B cell (primary cell): ENCODE measurements at regions not wholly inside any gene's neighbourhood (a gene's known extent, or its start where the extent isn't known, plus 50 kb on each side); places are given as distances from the start of the nearest gene placed in this dataset.
"Not testable (repeated sequence)": the region's sequence is repeated elsewhere in the genome, so short reads cannot be mapped to it uniquely, and the experiment has no call there.

Source experiments
- ATAC-seq: fragments of 200-7000 bp; cut with Tn5 transposase; one replicate; pipeline ENCODE4 v1.10.0; 2021; ENCODE audit warnings: low read depth, mild to moderate bottlenecking, moderate number of reproducible peaks, moderate library complexity
- CTCF ChIA-PET: fragments of 350-600 bp; sonication (Branson Sonifier 250); formaldehyde crosslinking; loops from one replicate; lab custom pipeline; 2021; ENCODE audit warnings: antibody characterized with exemption, inconsistent platforms; lab: Charles Lee
- POLR2A ChIA-PET: fragments of 350-600 bp; sonication (Branson Sonifier 250); formaldehyde crosslinking; loops from one replicate; lab custom pipeline; 2021; ENCODE audit warnings: antibody characterized with exemption; lab: Charles Lee
- DNase-seq: peaks from one replicate; pipeline ENCODE4 v3.0.0; 2013
- H2AFZ ChIP-seq: 2 replicates; pipeline ENCODE4 v1.6.1; 2012; ENCODE audit warnings: mild to moderate bottlenecking, low read depth, low read length; ENCODE audit not compliant: insufficient read depth, poor library complexity, severe bottlenecking
- H3K27ac ChIP-seq, 2 donors: 1 replicate in 1 of 2; 2 replicates in 1 of 2; pipeline ENCODE4 v1.5.1; 2012 to 2013; ENCODE audit warnings: low read length in 2 of 2, mild to moderate bottlenecking in 2 of 2, moderate library complexity in 1 of 2
- H3K27me3 ChIP-seq, 4 experiments: fragments of 200-600 bp in 1 of 4; sonication (generic) in 1 of 4; replicated peaks in 1 of 4; 1 replicate in 2 of 4; 2 replicates in 2 of 4; pipeline versions ENCODE4 v1.6.1 to v1.7.0; 2013 to 2016; ENCODE audit warnings: low read length in 3 of 4, mild to moderate bottlenecking in 2 of 4, mixed read lengths in 1 of 4, moderate library complexity in 1 of 4; ENCODE audit not compliant: insufficient read depth in 4 of 4, control insufficient read depth in 3 of 4; ENCODE audit errors: control extremely low read depth in 1 of 4
- H3K36me3 ChIP-seq, 2 experiments: replicated peaks in 1 of 2; 1 replicate in 1 of 2; 2 replicates in 1 of 2; pipeline versions ENCODE4 v1.6.1 to v1.7.1; 2013; ENCODE audit warnings: low read length in 1 of 2; ENCODE audit not compliant: insufficient read depth in 2 of 2, control insufficient read depth in 1 of 2; ENCODE audit errors: control extremely low read depth in 1 of 2, extremely low read depth in 1 of 2
- H3K4me1 ChIP-seq, 2 donors: fragments of 200-600 bp in 1 of 2; sonication (generic) in 1 of 2; 1 replicate in 1 of 2; 2 replicates in 1 of 2; pipeline versions ENCODE4 v1.5.1 to v1.6.1; 2013 to 2017; ENCODE audit warnings: low read length in 2 of 2; ENCODE audit not compliant: control insufficient read depth in 2 of 2, insufficient read depth in 2 of 2
- H3K4me2 ChIP-seq: replicated peaks from 2 replicates; pipeline ENCODE3; 2012; ENCODE audit warnings: mild to moderate bottlenecking, low read depth, low read length; ENCODE audit not compliant: poor library complexity, severe bottlenecking
- H3K4me3 ChIP-seq, 5 experiments: fragments of 200-600 bp in 1 of 5; sonication (generic) in 1 of 5; 1 replicate in 3 of 5; 2 replicates in 2 of 5; pipeline versions ENCODE4 v1.5.1 to v1.7.0; 2011 to 2016; ENCODE audit warnings: low read length in 4 of 5, mild to moderate bottlenecking in 4 of 5, low read depth in 2 of 5, control low read depth in 1 of 5, moderate library complexity in 1 of 5; ENCODE audit not compliant: insufficient read depth in 1 of 5; ENCODE audit errors: control extremely low read depth in 1 of 5, extremely low read depth in 1 of 5
- H3K79me2 ChIP-seq: fragments of 200-600 bp; sonication (generic); one replicate; pipeline ENCODE4 v1.6.0; 2016; ENCODE audit warnings: low read length; ENCODE audit not compliant: control insufficient read depth, insufficient read depth
- H3K9ac ChIP-seq: fragments of 200-600 bp; sonication (generic); 2 replicates; pipeline ENCODE4 v1.6.1; 2017; ENCODE audit warnings: mild to moderate bottlenecking, low read length, moderate library complexity
- H3K9me3 ChIP-seq, 3 donors: one replicate each; pipeline versions ENCODE4 v1.6.1 to v1.7.1; 2013; ENCODE audit warnings: low read length in 2 of 3; ENCODE audit not compliant: control insufficient read depth in 2 of 3, insufficient read depth in 1 of 3; ENCODE audit errors: control extremely low read depth in 1 of 3
- H4K20me1 ChIP-seq: 2 replicates; pipeline ENCODE4 v1.6.0; 2012; ENCODE audit warnings: mild to moderate bottlenecking, low read length; ENCODE audit not compliant: insufficient read depth, control insufficient read depth, poor library complexity, severe bottlenecking
- H3K27ac Mint-ChIP-seq: one replicate; pipeline ENCODE4 v1.8.0; 2021; ENCODE audit warnings: mixed read lengths
- H3K27me3 Mint-ChIP-seq: one replicate; pipeline ENCODE4 v1.8.0; 2021; ENCODE audit warnings: mixed read lengths
- H3K4me1 Mint-ChIP-seq: one replicate; pipeline ENCODE4 v1.8.0; 2021; ENCODE audit warnings: mixed read lengths
- H3K4me3 Mint-ChIP-seq: one replicate; pipeline ENCODE4 v1.8.0; 2021; ENCODE audit warnings: mixed read lengths
- H3K9me3 Mint-ChIP-seq: one replicate; pipeline ENCODE4 v1.8.0; 2022; ENCODE audit warnings: mixed read lengths; ENCODE audit not compliant: insufficient read depth
- EZH2 ChIP-seq: IDR thresholded peaks from 2 replicates; pipeline ENCODE4 v1.6.1; 2012; ENCODE audit warnings: borderline replicate concordance, low read depth, mild to moderate bottlenecking, moderate library complexity, low read length; ENCODE audit not compliant: insufficient read depth, poor library complexity, severe bottlenecking
- WGBS: methylation state at CpG from one replicate; pipeline ENCODE4 v1.1.5; 2013; ENCODE audit warnings: missing lambda C conversion rate; ENCODE audit not compliant: insufficient coverage; 5-methylcytosine and 5-hydroxymethylcytosine counted together
- intact Hi-C: fragments of 100-400 bp; cut with micrococcal nuclease; formaldehyde crosslinking; loops from one replicate; pipeline ENCODE4 v1.10.0; 2022
- TF ChIP-seq, protein P1 (sequence below): fragments of 200-600 bp; IDR thresholded peaks from one replicate; pipeline ENCODE4 v1.8.0; 2022; ENCODE audit warnings: antibody characterized with exemption, mild to moderate bottlenecking

DNA sequence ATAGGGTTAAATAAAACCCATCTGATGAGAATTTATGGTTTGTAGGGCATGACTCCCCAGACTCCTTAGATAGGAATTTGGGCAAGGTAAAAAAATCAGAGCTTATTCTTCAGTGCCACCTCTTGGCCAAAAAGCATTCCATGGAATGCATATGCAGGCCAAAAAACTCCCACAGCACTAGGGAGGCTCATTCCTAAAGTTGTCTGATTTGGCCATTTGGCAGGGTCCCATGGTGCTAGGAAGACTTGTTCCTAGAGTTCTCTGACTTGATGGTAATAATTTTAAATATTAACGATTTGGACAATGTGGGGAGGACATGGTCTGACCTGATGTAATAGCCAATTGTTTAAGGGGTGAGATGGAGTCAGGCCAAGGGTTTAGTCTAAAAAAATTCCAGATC, 93.0 kb downstream of the SPIN4 start:
- Histone ChIP-seq H3K79me2 (no peaks in the 10 kb centered on the region), H3K4me1 (no peaks in the 10 kb centered on the region), H3K9ac (no peak overlapping the region), H3K9me3 (no peaks in the 10 kb centered on the region), H3K4me3 (no peak overlapping the region), H3K27ac (no peak overlapping the region), H3K27me3 (no peaks in the 10 kb centered on the region), H3K4me2 (no peak overlapping the region), H4K20me1 (no peaks in the 10 kb centered on the region), H3K36me3 (no peaks in the 10 kb centered on the region), H2AFZ (no peak overlapping the region)
- H3K4me3 Mint-ChIP-seq = no peak overlapping the region
- no CpG with 5 or more reads among the region's 1 CpG for WGBS
- ChIA-PET CTCF (no interaction called here), POLR2A (no interaction called here)
- no peak for TF ChIP-seq EZH2
- TF ChIP-seq, protein P1, sequence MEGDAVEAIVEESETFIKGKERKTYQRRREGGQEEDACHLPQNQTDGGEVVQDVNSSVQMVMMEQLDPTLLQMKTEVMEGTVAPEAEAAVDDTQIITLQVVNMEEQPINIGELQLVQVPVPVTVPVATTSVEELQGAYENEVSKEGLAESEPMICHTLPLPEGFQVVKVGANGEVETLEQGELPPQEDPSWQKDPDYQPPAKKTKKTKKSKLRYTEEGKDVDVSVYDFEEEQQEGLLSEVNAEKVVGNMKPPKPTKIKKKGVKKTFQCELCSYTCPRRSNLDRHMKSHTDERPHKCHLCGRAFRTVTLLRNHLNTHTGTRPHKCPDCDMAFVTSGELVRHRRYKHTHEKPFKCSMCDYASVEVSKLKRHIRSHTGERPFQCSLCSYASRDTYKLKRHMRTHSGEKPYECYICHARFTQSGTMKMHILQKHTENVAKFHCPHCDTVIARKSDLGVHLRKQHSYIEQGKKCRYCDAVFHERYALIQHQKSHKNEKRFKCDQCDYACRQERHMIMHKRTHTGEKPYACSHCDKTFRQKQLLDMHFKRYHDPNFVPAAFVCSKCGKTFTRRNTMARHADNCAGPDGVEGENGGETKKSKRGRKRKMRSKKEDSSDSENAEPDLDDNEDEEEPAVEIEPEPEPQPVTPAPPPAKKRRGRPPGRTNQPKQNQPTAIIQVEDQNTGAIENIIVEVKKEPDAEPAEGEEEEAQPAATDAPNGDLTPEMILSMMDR = no peak
- ATAC-seq (no peak), DNase-seq (no peak)
- no peaks in the 10 kb centered on the region for H3K27me3 Mint-ChIP-seq
- no peaks in the 10 kb centered on the region for H3K9me3 Mint-ChIP-seq
- H3K27ac Mint-ChIP-seq = no peak overlapping the region
- intact Hi-C loops = no loop called here
- H3K4me1 Mint-ChIP-seq = no peaks in the 10 kb centered on the region

DNA sequence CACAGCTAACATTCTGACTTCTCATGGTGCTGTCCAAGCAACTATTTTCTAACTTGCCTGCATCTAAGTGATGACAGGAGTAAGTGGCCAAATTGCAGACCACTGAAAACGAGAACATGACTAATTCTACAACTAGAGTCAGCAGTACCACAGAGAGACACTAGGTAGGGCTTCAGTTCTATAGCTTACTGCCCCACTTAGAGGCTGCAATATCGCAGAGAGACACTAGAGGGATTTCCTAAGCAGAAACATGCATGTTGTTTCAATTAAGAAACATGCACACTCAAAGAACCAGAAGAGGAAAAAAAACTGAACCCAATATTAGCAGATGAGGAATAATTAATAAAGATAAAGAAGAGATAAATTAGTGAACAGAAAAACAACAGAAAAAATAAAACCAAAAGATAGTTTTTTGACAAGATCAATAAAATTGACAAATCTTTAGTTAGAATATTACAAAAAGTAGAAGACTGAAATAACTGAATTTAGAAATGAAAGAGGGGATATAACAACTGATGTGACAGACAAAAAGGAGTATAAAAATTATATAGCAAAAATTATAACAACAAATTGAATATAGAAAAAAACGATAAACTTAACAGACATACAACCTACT, 100.8 kb downstream of the SPIN4 start:
- peak; percentile 62 for DNase-seq
- no peaks in the 10 kb centered on the region for H3K79me2 ChIP-seq
- no peaks in the 10 kb centered on the region for H3K27me3 Mint-ChIP-seq
- no peak overlapping the region for H3K4me2 ChIP-seq
- intact Hi-C loops = no loop called here
- H3K9me3 Mint-ChIP-seq = no peaks in the 10 kb centered on the region
- H3K4me3 ChIP-seq = no peak overlapping the region
- H3K9me3 ChIP-seq = no peaks in the 10 kb centered on the region
- peak; percentile 61 for ATAC-seq
- no peaks in the 10 kb centered on the region for H3K4me1 ChIP-seq
- H3K4me3 Mint-ChIP-seq = no peak overlapping the region
- no peaks in the 10 kb centered on the region for H4K20me1 ChIP-seq
- no peaks in the 10 kb centered on the region for H3K36me3 ChIP-seq
- H3K27ac ChIP-seq = no peak overlapping the region
- H3K27me3 ChIP-seq = no peaks in the 10 kb centered on the region
- CTCF ChIA-PET = interaction anchor here (0.7 to 1.6 kb wide), 3 partner anchors 256 to 512 kb away, joined by 3 to 6 read pairs (median 3); no protein-coding TSS in a partner anchor
- H3K27ac Mint-ChIP-seq = no peak overlapping the region
- no peaks in the 10 kb centered on the region for H3K4me1 Mint-ChIP-seq
- no CpG with 5 or more reads among the region's 3 CpGs for WGBS
- POLR2A ChIA-PET = no interaction called here
- H3K9ac ChIP-seq = no peak overlapping the region
- H2AFZ ChIP-seq = no peak overlapping the region
- TF ChIP-seq EZH2 = no peak
- TF ChIP-seq, protein P1 = peak; percentile 82

DNA sequence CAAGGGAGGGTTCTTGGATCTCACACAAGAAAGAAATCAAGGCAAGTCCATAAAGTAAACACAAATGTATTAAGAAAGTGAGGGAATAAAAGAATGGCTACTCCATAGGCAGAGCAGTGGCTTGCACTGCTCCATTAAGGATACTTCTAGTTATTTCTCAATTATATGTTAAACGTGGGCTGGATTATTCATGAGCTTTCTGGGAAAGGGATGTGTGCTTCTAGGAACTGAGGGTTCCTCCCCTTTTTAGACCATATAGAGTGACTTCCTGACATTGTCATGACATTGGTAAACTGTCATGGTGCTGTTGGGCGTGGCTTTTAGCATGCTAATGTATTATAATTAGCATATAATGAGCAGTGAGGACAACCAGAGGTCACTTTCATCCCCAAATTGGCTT, 108.4 kb downstream of the SPIN4 start:
- WGBS = no CpG with 5 or more reads among the region's 2 CpGs

More for the DNA sequence above, 108.4 kb downstream of the SPIN4 start:
- H3K36me3 ChIP-seq, H3K4me1 Mint-ChIP-seq, H3K4me3 Mint-ChIP-seq, CTCF ChIA-PET, H2AFZ ChIP-seq, H3K4me3 ChIP-seq, DNase-seq, H3K4me2 ChIP-seq, POLR2A ChIA-PET, H3K79me2 ChIP-seq, ATAC-seq, H3K9me3 ChIP-seq, H4K20me1 ChIP-seq, H3K4me1 ChIP-seq, H3K27ac Mint-ChIP-seq, H3K27me3 Mint-ChIP-seq, H3K27me3 ChIP-seq, intact Hi-C loops, H3K27ac ChIP-seq, H3K9me3 Mint-ChIP-seq, H3K9ac ChIP-seq: not testable (repeated sequence)
